Keratinocyte (primary cell): ENCODE measurements at regions not wholly inside any gene's neighbourhood (a gene's known extent, or its start where the extent isn't known, plus 50 kb on each side); places are given as distances from the start of the nearest gene placed in this dataset.

ENCODE experiments used
- DNase-seq: peaks from one replicate; pipeline ENCODE4 v3.0.0-alpha.2; 2011; ENCODE audit warnings: low read depth, missing footprints, low spot score
- FAIRE-seq: peaks from 2 replicates; lab custom pipeline; 2011; peaks lifted over from hg19 to GRCh38; lab: Jason Lieb, UNC
- H2AFZ ChIP-seq: 2 replicates; pipeline ENCODE4 v1.6.0; 2012; ENCODE audit warnings: low read length, control low read depth, inconsistent platforms; ENCODE audit not compliant: control insufficient read depth
- H3K27ac ChIP-seq: 2 replicates; pipeline ENCODE4 v1.5.1; 2011; ENCODE audit warnings: low read length; ENCODE audit not compliant: control insufficient read depth, insufficient read depth
- H3K27me3 ChIP-seq: 3 replicates; pipeline ENCODE4 v1.6.0; 2011; ENCODE audit warnings: low read length; ENCODE audit not compliant: control insufficient read depth, insufficient read depth; ENCODE audit errors: extremely low read depth
- H3K36me3 ChIP-seq, 2 experiments: 2 replicates in 1 of 2; 3 replicates in 1 of 2; pipeline ENCODE4 v1.5.1; 2011; ENCODE audit warnings: low read length in 2 of 2, mild to moderate bottlenecking in 1 of 2; ENCODE audit not compliant: control insufficient read depth in 2 of 2, insufficient read depth in 2 of 2; ENCODE audit errors: extremely low read depth in 1 of 2
- H3K4me1 ChIP-seq: 3 replicates; pipeline ENCODE4 v1.5.1; 2011; ENCODE audit warnings: low read length; ENCODE audit not compliant: control insufficient read depth, insufficient read depth; ENCODE audit errors: extremely low read depth
- H3K4me2 ChIP-seq: 3 replicates; pipeline ENCODE4 v1.6.0; 2011; ENCODE audit warnings: low read depth, low read length; ENCODE audit not compliant: control insufficient read depth, insufficient read depth; ENCODE audit errors: extremely low read depth
- H3K4me3 ChIP-seq, 3 experiments: fragments of 200-600 bp in 1 of 3; sonication (generic) in 1 of 3; 2 replicates in 2 of 3; 3 replicates in 1 of 3; pipeline ENCODE4 v1.5.1; 2011 to 2016; ENCODE audit warnings: low read length in 3 of 3, mild to moderate bottlenecking in 3 of 3, control low read depth in 2 of 3, inconsistent platforms in 1 of 3, low read depth in 1 of 3, mixed read lengths in 1 of 3, mixed run types in 1 of 3, moderate library complexity in 1 of 3; ENCODE audit not compliant: control insufficient read depth in 2 of 3, insufficient read depth in 2 of 3; ENCODE audit errors: extremely low read depth in 1 of 3
- H3K79me2 ChIP-seq: 2 replicates; pipeline ENCODE4 v1.6.0; 2012; ENCODE audit warnings: low read length; ENCODE audit not compliant: control insufficient read depth, insufficient read depth
- H3K9ac ChIP-seq: 3 replicates; pipeline ENCODE4 v1.6.0; 2011; ENCODE audit warnings: low read length; ENCODE audit not compliant: control insufficient read depth, insufficient read depth; ENCODE audit errors: extremely low read depth
- H3K9me1 ChIP-seq: 3 replicates; pipeline ENCODE4 v1.6.0; 2011; ENCODE audit warnings: low read length; ENCODE audit not compliant: control insufficient read depth, insufficient read depth; ENCODE audit errors: extremely low read depth
- H3K9me3 ChIP-seq: 2 replicates; pipeline ENCODE4 v1.5.1; 2012; ENCODE audit warnings: low read depth, low read length; ENCODE audit not compliant: control insufficient read depth
- H4K20me1 ChIP-seq: 3 replicates; pipeline ENCODE4 v1.6.0; 2011; ENCODE audit warnings: low read length; ENCODE audit not compliant: control insufficient read depth, insufficient read depth; ENCODE audit errors: extremely low read depth
- CTCF ChIP-seq, 3 experiments: IDR thresholded peaks in 1 of 3; conservative IDR thresholded peaks in 1 of 3; optimal IDR thresholded peaks in 1 of 3; 2 replicates in 2 of 3; 3 replicates in 1 of 3; pipeline versions ENCODE3 to v1.5.1; 2011; ENCODE audit warnings: low read length in 3 of 3, mild to moderate bottlenecking in 3 of 3, moderate library complexity in 2 of 3, control low read depth in 1 of 3, inconsistent platforms in 1 of 3; ENCODE audit not compliant: insufficient read depth in 2 of 3; ENCODE audit errors: extremely low read depth in 1 of 3
- EZH2 ChIP-seq: IDR thresholded peaks from one replicate; pipeline ENCODE4 v1.6.1; 2012; ENCODE audit warnings: inconsistent platforms, mild to moderate bottlenecking, low read length, moderate library complexity
- dilution Hi-C: fragments of 300-500 bp; cut with MboI; formaldehyde crosslinking; loops from one replicate; pipeline ENCODE4 v1.7.0; 2020; ENCODE audit warnings: low sequenced_read_pairs; ENCODE audit not compliant: extremely low pct_ligation_motif_present

- Histone ChIP-seq H3K36me3 (no peaks in the 10 kb centered on the region), H3K4me2 (no peak overlapping the region), H4K20me1 (no peaks in the 10 kb centered on the region), H3K4me3 (no peak overlapping the region), H3K9me3 (peaks cover 34% of the 10 kb centered on the region), H3K27ac (no peak overlapping the region), H3K27me3 (no peaks in the 10 kb centered on the region), H3K4me1 (no peaks in the 10 kb centered on the region), H2AFZ (no peak overlapping the region), H3K9me1 (no peaks in the 10 kb centered on the region), H3K9ac (no peak overlapping the region), H3K79me2 (no peaks in the 10 kb centered on the region)
- DNase-seq: no peak
- dilution Hi-C loops: no loop called here
- FAIRE-seq: no peak
- TF ChIP-seq CTCF (optimal IDR thresholded peaks at IDR 0.05 in 1 of 3, IDR thresholded peaks at IDR 0.05 in 1 of 3, conservative IDR thresholded peaks at IDR 0.05 in 1 of 3; ENCODE audit: extremely low read depth in 1 of 3, insufficient read depth in 2 of 3, low read length in 3 of 3) (no peak), EZH2 (no peak)
Observed at GRCh38 chr22:48650323-48651035, 1177.2 kb downstream of the BRD1 start.

GRCh38 chr22:48649466-48649865 is 1178.2 kb downstream of the BRD1 start:
- H3K4me1 ChIP-seq: no peaks in the 10 kb centered on the region
- dilution Hi-C loops: no loop called here
- no peak for FAIRE-seq
- H3K4me3 ChIP-seq: no peak overlapping the region
- no peak overlapping the region for H2AFZ ChIP-seq
- no peak overlapping the region for H3K9ac ChIP-seq
- H3K27ac ChIP-seq: no peak overlapping the region
- H3K9me3 ChIP-seq: peaks cover 31% of the 10 kb centered on the region
- TF ChIP-seq EZH2: no peak
- TF ChIP-seq CTCF (optimal IDR thresholded peaks at IDR 0.05 in 1 of 3, IDR thresholded peaks at IDR 0.05 in 1 of 3, conservative IDR thresholded peaks at IDR 0.05 in 1 of 3; ENCODE audit: extremely low read depth in 1 of 3, insufficient read depth in 2 of 3, low read length in 3 of 3): no peak
- H3K36me3 ChIP-seq: no peaks in the 10 kb centered on the region
- H3K27me3 ChIP-seq: no peaks in the 10 kb centered on the region
- no peak overlapping the region for H3K4me2 ChIP-seq
- no peaks in the 10 kb centered on the region for H4K20me1 ChIP-seq
- no peak for DNase-seq
- no peaks in the 10 kb centered on the region for H3K9me1 ChIP-seq
- H3K79me2 ChIP-seq: no peaks in the 10 kb centered on the region
